Hematopoietic multipotent progenitor cell (in vitro differentiated cells): ENCODE measurements at regions not wholly inside any gene's neighbourhood (a gene's known extent, or its start where the extent isn't known, plus 50 kb on each side); places are given as distances from the start of the nearest gene placed in this dataset.
A peak's percentile ranks its signal among the peaks of the same experiment; 100 is the strongest.
"Not testable (repeated sequence)": the region's sequence is repeated elsewhere in the genome, so short reads cannot be mapped to it uniquely, and the experiment has no call there.

Source experiments
- DNase-seq, 3 donors: peaks; one replicate each; pipeline ENCODE4 v3.0.0-alpha.2; 2011 to 2015; ENCODE audit warnings: low read depth in 2 of 3, low spot score in 2 of 3

GRCh38 chr3:118793176-118793575 is 241.5 kb downstream of the IGSF11 start:
- no peak for DNase-seq

DNA sequence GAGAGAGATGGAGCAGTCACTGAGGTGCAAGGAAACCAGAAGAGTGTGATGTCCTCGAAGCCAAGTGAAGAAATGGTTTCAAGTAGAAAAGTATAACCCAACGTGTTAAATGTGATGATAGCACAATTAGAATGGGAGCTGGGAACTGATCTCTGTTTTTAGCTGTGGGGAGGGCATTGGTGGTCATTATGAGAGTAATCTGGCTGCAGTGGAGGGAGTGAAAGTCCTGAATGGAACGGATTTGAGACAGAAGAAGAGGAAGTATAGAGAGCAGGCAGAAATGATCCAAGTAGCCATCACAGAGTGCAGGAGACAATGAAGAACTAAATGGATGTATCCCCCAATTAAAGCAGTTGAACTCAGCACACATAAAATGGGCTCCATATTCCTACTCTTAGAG is 235.3 kb downstream of the IGSF11 start:
- DNase-seq: no peak

- DNase-seq: no peak
Observed at GRCh38 chr3:118801899-118802298, 232.7 kb downstream of the IGSF11 start.

- no peak for DNase-seq
Observed at GRCh38 chr3:118802325-118803095, 232.1 kb downstream of the IGSF11 start.

- DNase-seq: no peak
Observed at GRCh38 chr3:118803096-118803476, 231.6 kb downstream of the IGSF11 start.

DNA sequence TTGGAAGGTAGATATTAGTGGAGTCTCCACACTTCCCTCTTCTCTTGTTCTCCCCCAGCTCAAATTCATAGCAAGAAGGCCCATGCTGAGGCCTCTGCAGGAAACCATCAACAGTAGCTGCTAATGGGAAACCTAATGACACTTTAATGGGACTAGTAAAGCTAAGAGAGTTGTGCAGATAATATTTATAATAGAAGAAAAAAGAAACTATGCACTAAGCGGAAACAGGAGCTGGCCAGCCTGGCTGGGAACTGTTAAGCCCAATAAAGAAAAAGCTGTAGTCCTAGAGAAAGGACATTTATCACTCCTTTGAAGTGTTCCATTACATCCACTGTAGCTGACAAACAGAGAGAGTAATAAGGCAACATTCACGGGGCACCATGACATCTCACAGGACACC is 229.6 kb downstream of the IGSF11 start:
- DNase-seq: no peak

GRCh38 chr3:118806423-118806822 is 228.2 kb downstream of the IGSF11 start:
- DNase-seq: no peak

DNA sequence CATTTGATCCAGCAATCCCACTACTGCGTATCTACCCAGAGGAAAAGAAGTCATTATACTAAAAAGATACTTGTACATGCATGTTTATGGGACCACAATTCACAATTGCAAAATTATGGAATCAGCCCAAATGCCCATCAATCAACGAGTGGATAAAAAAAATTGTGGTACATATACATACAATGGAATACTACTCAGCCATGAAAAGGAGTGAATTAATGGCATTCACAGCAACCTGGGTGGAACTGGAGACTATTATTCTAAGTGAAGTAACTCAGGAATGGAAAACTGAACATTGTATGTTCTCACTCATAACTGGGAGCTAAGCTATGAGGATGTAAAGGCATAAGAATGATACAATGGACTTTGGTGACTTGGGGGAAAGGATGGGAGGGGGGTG is 227.3 kb downstream of the IGSF11 start:
- not testable (repeated sequence) for DNase-seq

- no peak for DNase-seq
Observed at GRCh38 chr3:118808723-118809122, 225.9 kb downstream of the IGSF11 start.

GRCh38 chr3:118809696-118810498 is 224.7 kb downstream of the IGSF11 start:
- no peak for DNase-seq

DNA sequence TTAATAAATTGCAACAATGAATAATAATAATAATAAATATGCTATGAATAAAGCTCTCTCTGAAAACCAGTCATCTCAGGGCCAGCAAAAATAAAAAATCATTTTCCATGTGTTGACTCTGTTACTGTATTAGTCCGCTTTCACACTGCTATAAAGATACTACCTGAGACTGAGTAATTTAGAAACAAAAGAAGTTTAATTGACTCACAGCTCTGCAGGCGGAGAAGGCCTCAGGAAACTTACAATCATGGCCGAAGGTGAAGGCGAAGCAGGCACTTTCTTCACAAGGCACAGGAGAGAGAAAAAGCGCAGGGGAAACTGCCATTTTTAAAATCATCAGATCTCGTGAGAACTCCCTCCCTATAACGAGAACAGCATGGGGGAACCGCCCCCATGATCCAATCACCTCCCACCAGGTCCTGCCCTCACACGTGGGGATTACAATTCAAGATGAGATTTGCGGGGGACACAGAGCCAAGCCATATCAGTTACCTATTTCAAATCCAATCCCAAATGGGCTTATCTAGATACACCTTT is 224.1 kb downstream of the IGSF11 start:
- no peak for DNase-seq

GRCh38 chr3:118811236-118811732 is 223.4 kb downstream of the IGSF11 start:
- DNase-seq: no peak

GRCh38 chr3:118813472-118813871 is 221.2 kb downstream of the IGSF11 start:
- no peak for DNase-seq

- DNase-seq: peak; percentile 1 to 56 (median 19)
Observed at GRCh38 chr3:118817748-118818165, 216.9 kb downstream of the IGSF11 start.

DNA sequence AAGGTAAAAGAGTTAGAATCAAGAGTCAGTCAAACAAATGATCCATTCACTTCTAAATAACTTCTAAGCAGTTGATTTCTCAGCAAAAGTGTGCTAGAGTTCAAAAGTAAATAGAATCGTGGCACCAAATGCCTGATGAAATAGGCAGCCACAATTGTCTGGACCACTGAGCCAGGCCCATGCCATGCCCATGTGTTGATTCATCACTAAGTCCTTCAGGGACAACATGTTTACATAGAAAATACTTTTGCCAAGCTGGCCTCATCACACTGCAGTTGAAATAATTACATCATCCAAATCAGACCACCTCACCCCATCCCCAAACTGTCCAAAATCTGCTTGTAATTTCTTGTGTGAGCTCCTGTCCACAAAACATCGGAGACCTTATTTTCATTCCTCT is 216.3 kb downstream of the IGSF11 start:
- DNase-seq: no peak

DNA sequence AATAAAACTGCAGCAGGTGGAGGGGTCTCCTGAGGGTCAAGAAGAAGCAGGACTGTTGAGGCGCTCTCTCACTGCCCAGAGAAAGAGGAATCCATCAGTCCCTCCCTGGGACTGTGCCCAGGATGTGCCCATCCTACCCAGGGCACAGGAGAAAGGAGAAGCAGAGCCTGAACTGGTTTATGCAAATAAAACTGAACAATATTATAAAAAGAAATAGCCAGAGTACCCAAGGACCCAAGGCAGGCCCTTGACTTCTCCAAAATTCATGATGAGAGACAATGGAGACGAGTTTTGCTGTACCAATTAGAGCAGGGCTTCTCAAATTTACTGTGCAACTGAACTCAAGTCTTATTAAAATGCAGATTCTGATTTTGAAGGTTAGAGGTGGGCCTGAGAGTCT is 211.0 kb downstream of the IGSF11 start:
- no peak for DNase-seq

- DNase-seq: no peak
Observed at GRCh38 chr3:118827446-118827845, 207.2 kb downstream of the IGSF11 start.

DNA sequence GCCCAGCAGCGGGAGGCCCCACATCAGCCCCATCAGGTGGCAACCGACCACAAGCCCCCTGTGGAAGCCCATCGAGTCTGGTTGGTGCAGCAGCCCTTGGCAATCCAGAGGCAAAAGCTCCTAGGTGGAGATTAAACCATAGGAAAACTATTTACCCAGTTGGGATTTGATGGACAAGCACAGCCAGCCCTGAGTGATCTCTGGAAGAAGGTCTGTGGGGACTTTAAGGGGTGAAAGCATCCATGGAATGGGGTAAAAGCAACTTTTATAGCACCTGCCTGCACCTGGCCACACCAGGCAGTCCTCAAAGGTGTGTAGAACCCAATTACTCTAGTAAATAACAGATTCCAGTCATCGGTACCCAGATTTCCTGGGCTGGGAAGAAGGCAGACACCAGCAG is 206.3 kb downstream of the IGSF11 start:
- DNase-seq: no peak

- DNase-seq: no peak
Observed at GRCh38 chr3:118833075-118833474, 201.6 kb downstream of the IGSF11 start.

- no peak for DNase-seq
Observed at GRCh38 chr3:118838871-118839270, 195.8 kb downstream of the IGSF11 start.

DNA sequence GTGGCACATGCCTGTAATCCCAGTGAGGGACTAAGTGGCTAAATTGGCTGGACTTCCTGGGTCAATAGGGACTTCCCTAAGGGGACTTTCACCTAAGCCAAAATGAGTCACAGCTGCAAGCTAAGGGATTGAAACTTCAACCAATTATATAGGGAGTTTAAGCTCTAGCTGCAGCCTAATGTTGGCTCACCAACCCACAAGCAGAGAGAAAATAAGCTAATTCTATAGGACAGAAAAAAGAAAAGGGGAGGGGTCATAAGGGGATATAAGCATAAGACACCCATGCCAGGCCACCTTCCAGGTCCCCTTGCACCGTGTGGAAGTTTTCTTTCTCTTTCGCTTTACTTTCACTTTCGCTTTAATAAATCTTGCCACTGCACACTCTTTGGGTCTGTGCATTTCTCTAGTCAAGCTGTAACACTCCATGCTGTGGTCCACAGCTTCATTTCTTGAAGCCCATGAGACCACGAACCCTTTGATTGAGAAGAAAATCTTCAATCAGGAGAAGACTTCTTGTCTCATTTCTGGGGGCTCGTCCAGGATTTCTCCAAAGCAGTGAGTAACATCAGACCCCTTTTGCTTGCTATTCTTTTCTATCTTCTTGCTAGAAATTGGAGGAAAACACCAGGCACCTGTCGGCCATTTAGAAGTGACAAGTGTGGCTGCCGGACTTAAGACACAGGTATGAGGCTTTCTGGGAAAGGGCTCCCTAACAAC is 192.3 kb downstream of the IGSF11 start:
- peak in 1 of 3 donors; percentile 6 for DNase-seq
